Activated T-helper 2 cell treated with anti-CD3 and anti-CD28 coated beads, Interferon-gamma antibody, Interleukin-2, Interleukin-4, amounts not matched to agents 10 μg/mL and 5 μg/mL and 100 μg/mL, durations not matched to agents 14 hours and 24 hours and 36 hours (primary cell): ENCODE measurements at regions not wholly inside any gene's neighbourhood (a gene's known extent, or its start where the extent isn't known, plus 50 kb on each side); places are given as distances from the start of the nearest gene placed in this dataset.

Experiments used
- DNase-seq: peaks from one replicate; pipeline ENCODE4 v3.0.0; 2021; ENCODE audit warnings: low spot score
- H3K27ac Mint-ChIP-seq: one replicate; pipeline ENCODE4 v1.8.0; 2021; ENCODE audit warnings: mixed read lengths
- H3K27me3 Mint-ChIP-seq: one replicate; pipeline ENCODE4 v1.8.0; 2021; ENCODE audit warnings: low read depth, mixed read lengths
- H3K36me3 Mint-ChIP-seq: one replicate; pipeline ENCODE4 v1.8.0; 2021; ENCODE audit warnings: low read depth, mixed read lengths
- H3K4me1 Mint-ChIP-seq: one replicate; pipeline ENCODE4 v1.8.0; 2021; ENCODE audit warnings: low read depth, mixed read lengths
- H3K4me3 Mint-ChIP-seq: one replicate; pipeline ENCODE4 v1.8.0; 2021; ENCODE audit warnings: low read depth, mild to moderate bottlenecking, moderate library complexity, mixed read lengths
- H3K9me3 Mint-ChIP-seq: one replicate; pipeline ENCODE4 v1.8.0; 2021; ENCODE audit warnings: mixed read lengths
- intact Hi-C: fragments of 100-400 bp; cut with micrococcal nuclease; formaldehyde crosslinking; loops from one replicate; pipeline ENCODE4 v1.15.1; 2023

DNA sequence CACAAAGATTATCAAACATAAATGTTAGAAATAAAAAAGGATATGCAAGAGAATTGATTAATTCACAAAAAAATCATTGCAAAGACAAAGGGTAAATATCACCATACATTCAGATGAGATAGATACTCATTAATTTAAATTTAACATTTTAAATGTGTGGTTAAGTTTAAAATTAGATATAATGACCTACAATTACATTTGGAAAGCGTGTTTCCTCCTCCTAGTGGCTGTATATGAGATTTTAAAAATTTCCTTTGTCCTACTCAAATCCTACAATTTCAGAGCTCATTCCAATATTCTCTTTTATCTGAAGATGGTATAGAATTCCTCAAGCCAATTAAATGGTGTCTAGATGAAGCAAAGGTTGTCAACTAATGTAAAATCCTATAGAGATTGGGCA is 169.2 kb upstream of the CDH8 start:
- no peak for DNase-seq
- Mint-ChIP-seq H3K36me3 (no peaks in the 10 kb centered on the region), H3K27ac (no peak overlapping the region), H3K9me3 (peaks cover 44% of the 10 kb centered on the region), H3K4me3 (no peak overlapping the region), H3K4me1 (no peaks in the 10 kb centered on the region), H3K27me3 (no peaks in the 10 kb centered on the region)
- intact Hi-C loops = no loop called here

DNA sequence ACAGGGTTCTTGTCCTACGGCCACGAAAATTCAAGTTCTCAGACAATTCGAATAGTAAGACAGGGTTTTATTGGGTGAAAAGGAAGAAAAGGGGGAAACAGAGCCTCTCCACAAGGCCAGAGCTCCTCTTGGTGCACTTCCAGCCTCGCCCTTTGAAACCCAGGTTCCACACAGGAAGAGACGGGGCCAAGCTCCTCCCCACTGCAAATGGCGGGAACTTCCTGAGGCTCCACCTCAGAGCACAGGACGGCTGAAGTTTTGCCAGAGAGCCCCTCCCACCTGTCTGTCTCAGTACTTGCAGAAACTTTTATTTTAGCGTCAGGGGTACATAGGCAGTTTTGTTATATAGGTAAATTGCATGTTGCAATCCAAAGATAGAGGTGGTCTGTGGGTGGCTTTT is 165.7 kb upstream of the CDH8 start:
- Mint-ChIP-seq H3K4me1 (no peaks in the 10 kb centered on the region), H3K27ac (no peak overlapping the region), H3K36me3 (no peaks in the 10 kb centered on the region), H3K27me3 (no peaks in the 10 kb centered on the region), H3K4me3 (no peak overlapping the region), H3K9me3 (peaks cover 37% of the 10 kb centered on the region)
- intact Hi-C loops = no loop called here
- no peak for DNase-seq

DNA sequence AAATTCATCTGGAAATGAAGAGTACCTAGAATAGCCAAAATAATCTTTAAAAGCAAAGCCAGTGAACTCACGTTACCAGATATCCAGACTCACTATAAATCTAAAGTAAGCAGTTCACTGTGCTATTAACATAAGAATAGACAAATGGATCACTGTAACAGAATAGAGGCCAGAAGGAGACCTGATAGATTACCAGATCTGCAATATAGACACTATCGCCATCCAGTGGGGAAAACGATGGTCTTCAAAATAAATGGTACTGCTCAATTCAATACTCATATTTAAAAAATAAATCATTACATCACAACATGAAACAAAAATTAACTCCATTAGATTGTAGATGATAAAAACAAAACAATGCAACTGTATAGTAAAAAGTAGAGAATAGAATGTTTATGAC is 158.6 kb upstream of the CDH8 start:
- intact Hi-C loops = no loop called here
- Mint-ChIP-seq H3K27me3 (no peaks in the 10 kb centered on the region), H3K4me1 (no peaks in the 10 kb centered on the region), H3K27ac (no peak overlapping the region), H3K4me3 (no peak overlapping the region), H3K9me3 (peaks cover 32% of the 10 kb centered on the region), H3K36me3 (no peaks in the 10 kb centered on the region)
- DNase-seq = no peak

DNA sequence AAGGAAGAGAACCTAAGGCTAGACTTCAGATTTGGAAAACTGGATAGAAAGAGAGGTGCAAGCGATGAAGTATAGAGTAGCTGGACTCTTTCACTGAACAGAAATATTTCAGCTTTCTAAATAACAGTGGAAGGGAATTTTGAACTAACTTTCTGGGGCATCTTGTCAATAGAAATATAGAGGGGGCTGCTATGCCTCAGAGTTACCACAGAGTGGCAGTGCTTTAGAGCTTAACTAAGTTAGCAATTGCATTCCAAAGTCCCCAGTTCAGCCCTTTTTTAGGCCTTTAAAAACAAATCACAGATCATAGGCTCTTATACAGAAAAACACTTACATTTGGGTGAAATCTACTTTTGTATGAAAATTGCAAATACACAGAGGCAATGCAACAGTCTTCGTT is 154.2 kb upstream of the CDH8 start:
- intact Hi-C loops = no loop called here
- H3K27ac Mint-ChIP-seq = no peak overlapping the region
- DNase-seq = no peak
- H3K9me3 Mint-ChIP-seq = peaks cover 35% of the 10 kb centered on the region
- no peaks in the 10 kb centered on the region for H3K4me1 Mint-ChIP-seq
- H3K27me3 Mint-ChIP-seq = no peaks in the 10 kb centered on the region
- H3K36me3 Mint-ChIP-seq = no peaks in the 10 kb centered on the region
- H3K4me3 Mint-ChIP-seq = no peak overlapping the region

DNA sequence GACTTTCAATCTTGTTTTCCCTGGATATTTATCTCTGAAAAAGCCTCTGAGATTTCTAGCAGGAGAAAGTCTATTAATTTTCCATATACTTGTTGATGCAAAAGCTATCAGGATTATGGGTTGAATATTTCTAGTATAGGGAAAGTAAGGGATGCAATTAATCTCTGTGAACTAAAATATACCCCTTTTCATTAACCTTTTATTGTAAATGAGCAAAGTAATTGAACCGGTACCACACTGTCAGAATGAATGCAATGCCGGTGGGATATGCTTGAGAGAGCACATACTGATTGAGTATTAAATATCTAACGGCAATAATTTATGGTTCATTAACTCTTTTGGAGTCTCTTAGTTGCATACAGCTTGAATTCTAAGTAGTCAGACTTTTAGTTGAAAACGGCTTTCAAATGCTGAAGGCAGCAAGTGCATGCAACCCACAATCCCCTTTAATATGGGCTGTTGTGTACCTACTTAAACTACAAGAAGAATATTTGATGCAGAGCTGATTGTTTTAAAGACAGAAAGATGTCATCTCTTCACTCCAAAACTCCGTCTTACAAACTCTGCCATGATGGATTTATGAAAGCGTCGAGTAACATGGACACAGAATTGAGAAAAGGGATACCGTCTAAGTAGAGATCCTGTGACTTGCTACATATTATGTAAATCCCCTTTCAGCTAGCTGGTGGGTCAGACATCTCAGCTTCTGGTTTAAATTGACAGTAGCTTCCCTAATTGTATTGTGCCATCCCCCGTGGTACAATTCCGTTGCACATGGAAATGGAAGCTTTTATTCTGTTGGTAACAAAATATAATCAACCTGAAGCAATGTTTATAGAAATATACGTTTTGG is 141.3 kb upstream of the CDH8 start:
- no peak for DNase-seq
- Mint-ChIP-seq H3K4me1 (no peaks in the 10 kb centered on the region), H3K9me3 (peaks cover 30% of the 10 kb centered on the region), H3K36me3 (no peaks in the 10 kb centered on the region), H3K4me3 (no peak overlapping the region), H3K27ac (no peak overlapping the region), H3K27me3 (no peaks in the 10 kb centered on the region)
- intact Hi-C loops = no loop called here

DNA sequence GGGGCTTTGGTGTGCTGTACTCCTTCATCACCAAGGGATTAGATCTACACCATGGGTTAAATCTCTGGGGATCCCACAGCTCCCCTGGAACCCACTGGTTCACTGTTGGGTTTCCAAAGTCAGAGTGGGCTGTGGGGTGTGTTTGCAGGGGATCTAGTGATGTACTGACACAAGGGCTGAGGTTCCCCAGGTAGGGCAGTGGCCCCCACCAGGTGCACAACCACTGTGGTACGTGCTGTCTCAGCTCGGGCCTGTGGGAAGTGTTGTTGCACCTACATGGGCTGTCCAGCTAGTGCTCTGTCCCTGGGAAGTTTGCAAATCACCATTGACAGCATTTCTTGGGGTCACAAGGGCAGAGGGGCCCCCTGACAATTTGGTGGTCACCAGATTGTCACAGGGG is 134.4 kb upstream of the CDH8 start:
- Mint-ChIP-seq H3K27me3 (no peaks in the 10 kb centered on the region), H3K36me3 (no peaks in the 10 kb centered on the region), H3K4me1 (no peaks in the 10 kb centered on the region), H3K9me3 (peaks cover 45% of the 10 kb centered on the region), H3K4me3 (no peak overlapping the region), H3K27ac (no peak overlapping the region)
- intact Hi-C loops = no loop called here
- no peak for DNase-seq

DNA sequence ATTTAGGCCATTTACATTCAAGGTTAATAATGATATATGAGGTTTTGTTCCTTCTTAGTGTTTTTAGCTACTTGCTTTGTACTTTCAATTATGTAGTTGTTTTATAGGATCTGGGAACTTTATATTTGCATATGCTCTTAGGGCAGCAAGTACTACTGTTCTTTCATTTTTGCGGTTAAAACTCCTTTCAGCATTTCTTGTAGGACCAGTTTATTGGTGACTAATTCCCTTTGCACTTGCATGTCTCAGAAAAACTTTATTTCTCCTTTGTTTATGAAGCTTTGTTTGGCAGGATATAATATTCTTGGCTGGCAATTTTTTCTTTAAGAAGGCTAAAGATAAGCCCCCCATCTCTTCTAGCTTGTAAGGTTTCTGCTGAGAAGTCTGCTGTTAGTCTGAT is 131.3 kb upstream of the CDH8 start:
- DNase-seq = no peak
- Mint-ChIP-seq H3K4me3 (no peak overlapping the region), H3K36me3 (no peaks in the 10 kb centered on the region), H3K27me3 (no peaks in the 10 kb centered on the region), H3K27ac (no peak overlapping the region), H3K9me3 (peaks cover 52% of the 10 kb centered on the region), H3K4me1 (no peaks in the 10 kb centered on the region)
- intact Hi-C loops = no loop called here

DNA sequence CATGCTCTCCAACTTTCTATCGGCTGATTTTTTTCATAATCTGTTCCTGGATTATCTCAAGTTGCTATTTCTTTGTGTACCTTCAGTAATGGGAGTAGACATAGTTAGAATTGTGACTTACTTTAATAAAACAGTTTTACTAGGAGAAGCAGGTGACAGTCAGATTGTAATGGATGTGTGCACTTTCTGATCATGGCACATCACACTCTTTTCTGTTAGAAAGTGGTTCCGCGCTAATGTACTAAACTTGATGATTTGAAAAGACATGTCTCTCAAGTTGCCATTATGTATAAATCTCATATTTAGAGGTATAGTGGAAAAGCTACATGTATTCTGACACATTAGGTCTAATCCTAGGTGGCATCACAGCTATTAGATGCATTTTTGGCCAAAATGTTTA is 121.3 kb upstream of the CDH8 start:
- Mint-ChIP-seq H3K27me3 (no peaks in the 10 kb centered on the region), H3K9me3 (peaks cover 21% of the 10 kb centered on the region), H3K36me3 (no peaks in the 10 kb centered on the region), H3K4me1 (no peaks in the 10 kb centered on the region), H3K27ac (no peak overlapping the region), H3K4me3 (no peak overlapping the region)
- no peak for DNase-seq
- intact Hi-C loops = no loop called here

DNA sequence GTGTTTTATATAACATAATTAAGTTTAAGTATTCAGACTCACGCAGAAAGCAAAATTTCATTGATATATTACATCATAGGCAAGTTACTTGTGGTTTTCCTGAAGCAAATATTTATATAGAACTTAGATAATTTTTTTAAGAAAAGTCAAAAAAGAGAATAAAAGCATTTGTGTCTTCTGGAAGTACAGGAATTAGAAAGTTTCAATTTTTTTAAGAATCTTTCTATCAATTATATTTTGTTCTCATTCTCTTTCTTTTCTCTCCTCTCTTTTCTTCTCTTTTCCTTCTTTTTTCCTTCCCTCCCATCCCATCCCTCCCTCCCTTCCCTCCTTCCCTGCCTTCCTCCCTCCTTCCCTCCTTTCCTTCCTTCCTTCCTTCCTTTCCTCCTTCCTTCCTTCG is 120.7 kb upstream of the CDH8 start:
- no peak overlapping the region for H3K27ac Mint-ChIP-seq
- no peaks in the 10 kb centered on the region for H3K27me3 Mint-ChIP-seq
- DNase-seq = no peak

DNA sequence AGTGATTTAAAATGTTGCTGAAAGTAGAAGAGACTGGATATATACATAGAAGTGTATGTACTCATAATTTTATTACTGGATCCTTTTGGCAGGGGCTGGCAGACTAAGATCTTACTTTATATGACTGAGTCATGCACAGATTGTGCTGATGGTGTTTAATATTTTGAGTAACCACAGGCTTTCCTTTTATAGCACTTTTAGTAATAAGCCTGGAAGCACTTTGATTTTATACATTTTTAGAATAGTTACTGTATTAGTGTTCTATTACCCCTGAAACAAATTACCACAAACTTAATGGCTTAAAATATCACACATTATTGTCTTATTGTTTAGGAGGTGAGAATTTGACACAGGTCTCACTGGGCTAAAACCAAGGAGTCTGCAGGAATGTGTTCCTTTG is 113.4 kb upstream of the CDH8 start:
- Mint-ChIP-seq H3K4me3 (no peak overlapping the region), H3K4me1 (no peaks in the 10 kb centered on the region), H3K27ac (no peak overlapping the region), H3K27me3 (no peaks in the 10 kb centered on the region), H3K36me3 (no peaks in the 10 kb centered on the region), H3K9me3 (peaks cover 40% of the 10 kb centered on the region)
- intact Hi-C loops = no loop called here
- no peak for DNase-seq

More for the DNA sequence above, 120.7 kb upstream of the CDH8 start:
- no peaks in the 10 kb centered on the region for H3K4me1 Mint-ChIP-seq
- no peaks in the 10 kb centered on the region for H3K36me3 Mint-ChIP-seq
- no peak overlapping the region for H3K4me3 Mint-ChIP-seq
- peaks cover 26% of the 10 kb centered on the region for H3K9me3 Mint-ChIP-seq
- intact Hi-C loops = no loop called here

DNA sequence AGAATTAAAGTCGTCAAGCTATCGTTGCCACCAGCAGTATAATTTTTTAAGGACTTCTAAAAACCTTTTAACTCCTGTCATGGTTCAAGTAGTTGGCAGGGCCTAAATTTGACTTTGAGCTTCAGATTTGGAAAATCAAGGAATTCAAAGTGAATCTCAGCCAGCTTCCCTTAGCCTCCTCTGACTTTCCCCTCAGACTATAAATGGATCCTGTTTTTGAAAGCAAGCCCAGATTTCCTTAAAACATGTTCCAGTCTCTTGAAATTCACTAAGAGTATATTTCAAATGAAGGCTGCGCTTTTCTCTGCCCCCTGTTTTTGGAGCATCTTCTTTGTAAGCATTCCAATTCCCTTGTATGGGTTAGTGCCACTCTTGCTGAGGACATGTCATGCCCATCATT is 101.8 kb upstream of the CDH8 start:
- H3K27ac Mint-ChIP-seq = no peak overlapping the region

DNA sequence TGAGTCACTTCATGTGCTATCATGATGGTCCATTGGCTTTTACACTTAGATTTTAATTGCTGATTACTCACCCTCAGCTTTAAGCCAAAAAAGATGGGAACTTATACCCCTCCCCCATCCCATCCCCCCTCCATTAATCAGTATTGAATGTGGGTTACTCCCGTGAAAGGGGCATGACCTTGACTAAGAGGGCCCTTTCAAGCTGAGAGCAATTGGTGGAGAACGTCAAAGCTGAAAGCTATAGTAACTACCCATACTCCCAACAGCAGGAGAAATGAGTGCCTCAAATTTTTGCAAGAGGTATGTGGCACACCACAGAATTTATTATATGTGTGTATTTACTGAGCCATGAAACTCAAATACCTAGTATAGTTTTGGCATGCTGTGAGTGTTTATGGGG is 99.7 kb upstream of the CDH8 start:
- H3K27ac Mint-ChIP-seq = no peak overlapping the region
- H3K4me1 Mint-ChIP-seq = no peaks in the 10 kb centered on the region
- H3K4me3 Mint-ChIP-seq = no peak overlapping the region
- peaks cover 59% of the 10 kb centered on the region for H3K9me3 Mint-ChIP-seq
- intact Hi-C loops = no loop called here
- DNase-seq = no peak
- no peaks in the 10 kb centered on the region for H3K36me3 Mint-ChIP-seq
- no peaks in the 10 kb centered on the region for H3K27me3 Mint-ChIP-seq

More for the DNA sequence above, 101.8 kb upstream of the CDH8 start:
- Mint-ChIP-seq H3K36me3 (no peaks in the 10 kb centered on the region), H3K4me1 (no peaks in the 10 kb centered on the region), H3K27me3 (no peaks in the 10 kb centered on the region), H3K4me3 (no peak overlapping the region), H3K9me3 (peaks cover 59% of the 10 kb centered on the region)
- intact Hi-C loops = no loop called here
- DNase-seq = no peak

DNA sequence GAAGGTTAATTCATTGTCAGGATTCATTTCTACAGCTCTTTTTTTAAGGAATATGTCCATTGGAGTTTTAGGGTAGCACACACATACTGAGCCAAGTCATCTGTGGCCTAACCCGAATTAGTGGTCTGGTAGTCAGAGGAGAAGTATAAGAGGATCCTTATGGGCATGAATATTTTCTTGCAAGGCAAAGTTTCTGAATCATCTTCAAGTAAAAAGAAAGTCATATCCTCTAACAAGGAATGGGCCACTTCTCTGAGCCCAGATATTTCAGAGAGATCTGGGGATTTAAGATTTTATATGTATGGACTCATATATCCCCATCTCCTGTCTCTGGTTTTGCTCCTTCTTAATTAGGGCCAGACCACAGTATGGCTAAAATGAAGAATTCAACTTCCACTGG is 99.2 kb upstream of the CDH8 start:
- H3K27ac Mint-ChIP-seq = no peak overlapping the region

DNA sequence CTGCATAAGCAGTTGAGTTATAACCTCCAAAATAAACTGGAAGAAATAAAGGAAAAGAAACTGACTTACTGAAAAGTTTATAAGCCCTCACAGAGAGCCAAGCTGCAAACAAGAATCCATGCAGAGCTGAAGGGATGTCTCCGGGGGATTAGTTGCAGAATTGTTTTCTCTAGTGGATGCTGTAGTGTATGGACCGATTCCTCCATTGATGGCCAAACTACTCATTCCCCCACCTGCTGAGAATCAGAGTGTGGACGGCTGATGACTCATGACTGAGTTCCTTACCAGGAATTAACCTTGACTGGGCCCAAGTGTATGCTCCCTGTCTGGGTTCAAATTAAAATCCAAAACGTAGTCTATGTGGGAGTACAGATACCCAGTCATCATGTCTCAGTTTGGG is 93.9 kb upstream of the CDH8 start:
- H3K4me1 Mint-ChIP-seq = no peaks in the 10 kb centered on the region
- DNase-seq = no peak
- H3K9me3 Mint-ChIP-seq = peaks cover 29% of the 10 kb centered on the region
- H3K27me3 Mint-ChIP-seq = no peaks in the 10 kb centered on the region
- H3K36me3 Mint-ChIP-seq = no peaks in the 10 kb centered on the region
- no peak overlapping the region for H3K4me3 Mint-ChIP-seq
- intact Hi-C loops = no loop called here
- H3K27ac Mint-ChIP-seq = no peak overlapping the region

More for the DNA sequence above, 99.2 kb upstream of the CDH8 start:
- Mint-ChIP-seq H3K4me1 (no peaks in the 10 kb centered on the region), H3K4me3 (no peak overlapping the region), H3K27me3 (no peaks in the 10 kb centered on the region), H3K9me3 (peaks cover 59% of the 10 kb centered on the region), H3K36me3 (no peaks in the 10 kb centered on the region)
- no peak for DNase-seq
- intact Hi-C loops = no loop called here
